Ovary (tissue), 3 donors: ENCODE measurements at regions not wholly inside any gene's neighbourhood (a gene's known extent, or its start where the extent isn't known, plus 50 kb on each side); places are given as distances from the start of the nearest gene placed in this dataset.

Experiments
- CTCF ChIP-seq, 3 donors: fragments of 450-650 bp in 2 of 3; fragments of 200-600 bp in 1 of 3; IDR thresholded peaks; one replicate each; pipeline versions ENCODE4 v1.5.1 to v1.8.0; 2016 to 2022; ENCODE audit warnings: antibody characterized with exemption in 3 of 3, mild to moderate bottlenecking in 1 of 3
- EP300 ChIP-seq: sonication (generic); formaldehyde crosslinking; IDR thresholded peaks from one replicate; pipeline ENCODE4 v1.6.1; 2017; ENCODE audit warnings: antibody characterized with exemption
- POLR2A ChIP-seq: fragments of 450-650 bp; IDR thresholded peaks from one replicate; pipeline ENCODE4 v1.6.1; 2017; ENCODE audit warnings: antibody characterized with exemption, mild to moderate bottlenecking, moderate library complexity
- donor health status: DM: no; HTN: no; CAD: no.

GRCh38 chr7:63071396-63071795 is 927.3 kb upstream of the ZNF722 start:
- TF ChIP-seq CTCF (IDR thresholded peaks at IDR 0.05), result no peak
- no peak for TF ChIP-seq POLR2A
- TF ChIP-seq EP300, result no peak
